ENCODE measurements at regions not wholly inside any gene's neighbourhood (a gene's known extent, or its start where the extent isn't known, plus 50 kb on each side); places are given as distances from the start of the nearest gene placed in this dataset.

DNA sequence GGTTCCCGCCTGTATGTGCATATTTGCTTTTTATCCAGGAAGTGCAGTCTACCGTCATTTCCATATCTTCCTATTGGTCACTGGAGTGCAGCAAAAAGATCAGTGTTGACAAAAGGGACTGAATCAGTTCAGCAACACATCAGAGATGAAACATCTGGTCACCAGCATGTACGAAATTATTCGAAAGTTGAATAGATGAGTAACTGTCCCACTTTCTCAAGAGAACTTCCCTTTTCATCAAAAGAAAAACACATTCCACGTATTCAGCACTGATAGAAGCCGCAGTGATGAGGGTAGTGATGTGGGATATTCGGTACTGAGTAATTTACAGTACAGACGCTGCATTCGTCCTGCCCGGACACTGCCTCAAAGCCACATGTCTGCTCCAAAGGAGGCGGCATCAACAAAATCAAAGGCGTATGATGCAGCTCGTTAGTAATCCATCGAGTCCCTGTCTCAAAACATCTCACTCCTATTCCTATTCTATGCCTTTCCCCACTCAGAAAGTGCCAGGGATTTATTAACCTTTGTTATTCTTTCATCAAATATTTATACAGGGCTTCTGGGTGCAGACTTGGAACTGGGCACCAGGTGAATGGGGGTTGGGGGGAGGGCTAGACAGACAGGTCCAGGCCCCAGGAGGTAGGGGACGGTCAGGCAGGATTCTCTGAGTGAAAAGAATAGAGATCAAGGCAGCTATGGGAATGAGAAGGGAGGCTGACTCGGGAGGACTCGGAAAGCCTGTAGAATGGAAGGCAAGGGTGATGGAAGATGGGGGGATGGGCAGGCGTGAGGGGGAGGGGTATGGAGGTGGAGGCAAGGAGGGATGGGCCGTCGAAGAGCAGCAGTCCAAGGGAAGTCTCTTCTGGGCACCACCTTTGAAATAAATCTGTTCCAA lies 79.5 kb upstream of the SLC45A1 start (continued):
- TF ChIP-seq FOSL1 (IDR thresholded peaks at IDR 0.05; ENCODE audit: insufficient read depth, low read depth, low read length): no peak
- TF ChIP-seq HDAC6 (IDR thresholded peaks at IDR 0.05; ENCODE audit: low read depth, low read length): no peak
- TF ChIP-seq CTBP2 (IDR thresholded peaks at IDR 0.05; ENCODE audit: borderline replicate concordance, insufficient read depth, insufficient read length, low read length): no peak
- no peak for TF ChIP-seq BACH1 (IDR thresholded peaks at IDR 0.05; ENCODE audit: low read length)
- no peak for TF ChIP-seq CHD2 (IDR thresholded peaks at IDR 0.05; ENCODE audit: low read length)
- no peak for TF ChIP-seq TBP (IDR thresholded peaks at IDR 0.05; ENCODE audit: low read depth, low read length)
- no peak for TF ChIP-seq EP300 (IDR thresholded peaks at IDR 0.05; ENCODE audit: borderline replicate concordance in 1 of 2, low read depth in 2 of 2, low read length in 2 of 2)
- no peak for TF ChIP-seq CHD1 (IDR thresholded peaks at IDR 0.05; ENCODE audit: low read depth, low read length)
- no peak for TF ChIP-seq TCF12 (IDR thresholded peaks at IDR 0.05; ENCODE audit: low read depth, low read length)
- TF ChIP-seq PHF8 (conservative IDR thresholded peaks at IDR 0.05; ENCODE audit: low read depth, low read length): no peak
- TF ChIP-seq SIN3A (conservative IDR thresholded peaks at IDR 0.05 in 1 of 2, IDR thresholded peaks at IDR 0.05 in 1 of 2; ENCODE audit: low read depth in 1 of 2, low read length in 2 of 2): no peak

Data from H1 (cell line).